GM13977 (cell line): ENCODE measurements at regions not wholly inside any gene's neighbourhood (a gene's known extent, or its start where the extent isn't known, plus 50 kb on each side); places are given as distances from the start of the nearest gene placed in this dataset.
"Not testable (repeated sequence)": the region's sequence is repeated elsewhere in the genome, so short reads cannot be mapped to it uniquely, and the experiment has no call there.

ENCODE experiments used
- DNase-seq: peaks from one replicate; pipeline ENCODE4 v3.0.0; 2012; ENCODE audit warnings: low spot score
- CTCF ChIP-seq: IDR thresholded peaks from 2 replicates; pipeline ENCODE4 v1.5.1; 2012; ENCODE audit warnings: mild to moderate bottlenecking, control low read depth; ENCODE audit not compliant: insufficient read depth; ENCODE audit errors: extremely low read depth, missing control alignments
- in situ Hi-C: fragments of 300-500 bp; cut with MboI; formaldehyde crosslinking; loops from one replicate; pipeline ENCODE4 v1.12.0; 2022; ENCODE audit warnings: low sequenced_read_pairs, low pct_unique_long_range_greater_than_20kb, mixed read lengths, inconsistent platforms; ENCODE audit not compliant: unreplicated experiment

- TF ChIP-seq CTCF, result no peak
- in situ Hi-C loops, result no loop called here
- DNase-seq, result no peak
Measured at GRCh38 chr4:18611026-18611425, 589.5 kb upstream of the LCORL start.

DNA sequence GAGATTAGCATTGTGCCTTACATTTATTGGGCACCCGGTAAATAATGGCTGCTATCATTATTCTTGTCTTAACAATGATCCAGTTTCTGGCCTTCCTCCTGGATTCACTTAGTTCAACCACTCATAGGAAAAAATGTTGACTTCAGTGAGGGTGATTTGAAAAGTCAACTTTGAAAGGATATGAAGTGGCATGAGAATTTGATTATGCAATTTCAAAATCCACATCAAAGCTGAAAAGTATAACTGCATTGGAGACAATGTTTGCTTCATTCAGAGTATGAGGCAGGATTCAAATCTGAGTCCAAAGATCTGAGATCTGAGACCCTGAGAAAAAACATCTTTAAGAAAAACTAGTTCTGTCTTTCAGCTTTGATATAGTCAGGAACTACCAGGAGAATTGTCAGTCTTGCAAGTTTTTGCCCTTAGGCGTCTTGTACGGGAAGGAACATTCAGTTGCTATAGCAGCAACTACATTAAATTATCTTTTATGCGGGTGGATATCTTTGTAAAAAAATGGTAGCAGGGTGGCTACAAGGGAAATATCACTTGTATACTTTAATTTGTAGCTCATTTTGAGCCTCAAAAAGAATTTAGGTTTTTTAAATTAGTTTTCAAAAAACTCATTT lies 587.5 kb upstream of the LCORL start:
- TF ChIP-seq CTCF, result no peak
- no peak for DNase-seq
- in situ Hi-C loops, result no loop called here

GRCh38 chr4:18602610-18603009 lies 581.1 kb upstream of the LCORL start:
- DNase-seq, in situ Hi-C loops: not testable (repeated sequence)

DNA sequence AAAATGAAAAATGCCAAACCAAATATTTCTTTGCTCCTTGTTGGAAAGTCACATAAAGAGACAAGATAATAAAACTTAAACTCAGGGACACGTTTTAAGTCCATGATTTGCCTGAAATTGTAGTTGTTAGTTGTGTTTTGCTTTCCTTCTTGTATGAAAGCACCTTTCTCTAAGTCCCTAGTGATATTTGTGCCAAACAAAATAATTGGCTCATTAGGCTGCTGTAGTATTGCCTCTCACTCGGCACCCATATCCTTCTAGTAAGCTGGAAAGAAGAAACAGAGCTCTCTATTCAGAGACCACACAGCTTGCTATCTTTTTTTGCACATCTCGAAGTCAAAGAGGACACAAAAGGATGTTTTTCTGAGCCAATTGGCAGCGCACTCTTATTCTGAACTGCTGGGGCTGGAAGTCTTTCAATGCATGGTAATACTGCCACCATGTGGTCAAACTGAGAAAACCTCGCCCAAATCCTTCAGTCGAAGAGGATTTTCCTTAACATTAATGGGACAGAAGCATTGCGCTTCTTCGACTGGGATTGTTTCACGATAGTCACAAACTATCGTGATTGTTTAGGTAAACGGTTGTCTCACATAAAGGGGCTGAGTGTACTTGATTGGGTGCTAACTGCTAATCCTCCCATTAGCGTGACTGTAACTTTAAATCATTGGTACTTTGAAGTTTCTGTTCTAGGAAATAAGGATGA lies 571.9 kb upstream of the LCORL start:
- in situ Hi-C loops, result loop anchor here (25.0 kb wide), 2 partner anchors 781 to 1056 kb away; partner anchors contain the start of genes DCAF16 and NCAPG
- peak; percentile 84 for TF ChIP-seq CTCF
- DNase-seq, result peak; percentile 60

DNA sequence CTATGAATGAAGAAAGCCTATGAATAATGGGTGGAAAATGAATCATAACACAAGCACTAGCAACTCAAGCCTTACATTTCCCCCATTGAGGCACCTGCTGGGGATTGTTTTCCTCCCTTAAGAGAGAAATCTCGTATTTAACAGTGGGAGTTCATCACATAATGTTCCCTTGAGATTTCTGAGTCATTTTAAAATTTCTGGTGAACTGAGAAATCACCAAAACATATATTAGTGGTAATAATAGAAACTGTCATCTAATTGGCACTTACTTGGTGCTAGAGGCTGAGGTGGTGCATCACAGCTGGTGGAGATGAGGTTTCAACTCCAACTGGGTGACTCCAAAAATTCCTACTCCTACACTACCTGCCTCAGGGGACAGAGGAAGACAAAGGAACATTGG lies 561.3 kb upstream of the LCORL start:
- DNase-seq, result no peak
- no peak for TF ChIP-seq CTCF
- in situ Hi-C loops, result loop anchor here (25.0 kb wide), 2 partner anchors 771 to 1046 kb away; partner anchors contain the start of genes DCAF16 and NCAPG

- in situ Hi-C loops, result loop anchor here (25.0 kb wide), 2 partner anchors 766 to 1041 kb away; partner anchors contain the start of genes DCAF16 and NCAPG
- no peak for DNase-seq
- no peak for TF ChIP-seq CTCF
Measured at GRCh38 chr4:18578307-18578706, 556.8 kb upstream of the LCORL start.

DNA sequence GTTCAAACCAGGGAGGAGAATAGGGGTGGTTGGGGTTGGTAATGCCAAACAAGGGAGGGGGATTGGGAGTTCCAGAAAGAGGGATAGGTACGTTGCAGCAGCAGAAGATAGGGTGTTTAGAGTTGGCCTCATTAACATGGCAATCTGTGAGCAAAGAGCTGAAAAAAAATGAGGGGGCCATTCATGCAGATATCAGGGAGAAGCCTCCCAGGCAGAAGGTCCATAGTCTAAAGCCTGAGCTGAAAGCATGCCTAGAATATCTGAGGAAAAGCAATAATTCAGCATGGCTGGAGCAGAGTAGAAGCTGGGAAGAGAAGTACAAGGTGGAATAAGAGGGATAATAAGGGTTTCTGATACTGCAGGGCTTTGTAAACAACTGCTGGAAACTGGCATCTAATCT lies 550.9 kb upstream of the LCORL start:
- TF ChIP-seq CTCF, result no peak
- in situ Hi-C loops, result no loop called here
- no peak for DNase-seq
